ENCODE measurements at regions not wholly inside any gene's neighbourhood (a gene's known extent, or its start where the extent isn't known, plus 50 kb on each side); places are given as distances from the start of the nearest gene placed in this dataset.

DNA sequence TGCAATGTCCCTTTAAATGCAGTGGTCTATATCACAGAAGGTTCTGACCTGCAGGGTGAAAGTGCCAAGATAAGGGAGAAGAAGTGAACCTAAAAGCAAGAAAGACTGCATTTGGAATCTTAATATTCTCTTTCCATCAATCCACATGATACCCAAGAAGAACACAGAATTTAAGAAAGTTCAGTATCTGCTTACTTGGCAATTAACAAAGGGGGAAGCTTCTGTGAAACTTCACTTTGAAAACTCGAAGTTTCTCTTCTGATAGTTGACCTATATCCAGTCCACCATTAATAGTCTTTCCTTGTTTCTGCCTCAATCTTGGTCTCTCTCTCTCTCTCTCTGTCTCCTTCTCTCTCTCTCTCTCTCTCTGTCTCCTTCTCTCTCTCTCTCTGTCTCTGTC, 592.0 kb downstream of the UTRN start:
- Mint-ChIP-seq H3K4me1 (no peaks in the 10 kb centered on the region), H3K36me3 (peaks cover 0 to 5% of the 10 kb centered on the region in 2 donors), H3K27ac (no peak overlapping the region), H3K27me3 (peaks cover 0 to 17% of the 10 kb centered on the region in 2 donors), H3K9me3 (peaks cover 3 to 8% of the 10 kb centered on the region in 2 donors), H3K4me3 (no peak overlapping the region)
- DNase-seq (no peak), ATAC-seq (replicated peaks) (no peak)

DNA sequence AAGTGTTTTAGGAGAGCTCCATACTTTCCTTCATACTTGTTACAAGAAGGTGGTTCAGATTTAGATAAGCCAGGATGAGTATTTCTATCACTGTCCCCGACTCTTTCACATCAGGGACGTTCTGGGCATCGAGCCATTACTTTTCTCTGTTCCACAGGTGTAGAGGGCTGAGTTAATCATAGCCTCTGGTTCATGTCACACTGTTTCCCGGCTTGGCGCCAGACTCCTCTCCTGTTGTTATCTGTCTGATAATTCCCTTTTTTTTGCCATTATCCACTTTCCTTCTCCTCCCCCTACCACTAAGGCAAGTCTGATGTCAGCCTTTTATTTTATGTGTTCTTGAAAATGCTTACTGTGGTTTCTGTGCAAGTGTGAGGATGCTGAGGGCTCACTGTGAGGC, 593.4 kb downstream of the UTRN start:
- ATAC-seq (replicated peaks): no peak
- no peak overlapping the region for H3K4me3 Mint-ChIP-seq

GRCh38 chr6:144879436-144879835, 594.3 kb downstream of the UTRN start:
- Mint-ChIP-seq H3K9me3 (no peaks in the 10 kb centered on the region), H3K27me3 (peaks cover 0 to 13% of the 10 kb centered on the region in 2 donors), H3K27ac (no peak overlapping the region), H3K36me3 (no peaks in the 10 kb centered on the region), H3K4me3 (no peak overlapping the region), H3K4me1 (no peaks in the 10 kb centered on the region)
- ATAC-seq (replicated peaks) (no peak), DNase-seq (no peak)

More for the DNA sequence above, 593.4 kb downstream of the UTRN start:
- Mint-ChIP-seq H3K4me1 (no peaks in the 10 kb centered on the region), H3K9me3 (peaks cover 3 to 6% of the 10 kb centered on the region in 2 donors), H3K36me3 (peaks cover 0 to 2% of the 10 kb centered on the region in 2 donors), H3K27me3 (peaks cover 0 to 17% of the 10 kb centered on the region in 2 donors), H3K27ac (no peak overlapping the region)
- no peak for DNase-seq

DNA sequence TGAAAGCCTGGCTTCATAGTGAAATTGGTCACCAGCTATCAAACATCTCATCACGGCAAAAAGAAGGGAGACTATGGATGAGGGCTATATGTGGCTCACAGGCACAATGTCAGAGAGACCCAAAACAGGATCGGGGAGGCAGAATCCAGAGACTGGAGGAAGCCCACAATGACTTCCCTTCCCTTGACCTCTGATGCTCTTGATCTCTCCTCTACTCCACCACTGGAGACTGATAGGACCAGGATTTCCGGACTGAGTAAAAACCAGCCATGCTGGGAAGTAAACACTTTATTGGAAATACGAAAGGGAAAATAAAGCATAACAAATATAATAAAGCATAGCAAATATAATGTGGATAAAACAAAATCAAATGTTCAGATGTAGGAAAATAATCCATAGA, 597.3 kb downstream of the UTRN start:
- DNase-seq: no peak
- H3K27me3 Mint-ChIP-seq: peaks cover 0 to 18% of the 10 kb centered on the region in 2 donors

DNA sequence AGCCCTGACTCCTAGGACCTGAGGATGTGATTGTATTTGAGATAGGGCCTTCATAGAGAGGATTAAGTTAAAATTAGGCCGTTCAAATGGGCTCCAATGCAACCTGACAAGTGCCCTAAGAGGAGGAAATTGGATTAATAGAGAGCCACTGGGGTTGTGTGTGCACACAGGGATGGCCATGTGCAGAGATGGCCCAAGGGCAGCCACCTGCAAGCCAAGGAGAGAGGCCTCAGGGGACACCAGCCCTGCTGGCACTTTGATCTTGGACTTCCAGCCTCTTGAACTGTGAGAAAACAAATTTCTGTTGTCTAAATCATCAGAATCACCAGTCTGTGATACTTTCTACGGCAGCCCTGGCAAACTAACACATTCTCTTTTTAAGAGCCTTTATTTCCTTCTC, 598.8 kb downstream of the UTRN start:
- Mint-ChIP-seq H3K27ac (no peak overlapping the region), H3K27me3 (peaks cover 0 to 15% of the 10 kb centered on the region in 2 donors), H3K4me3 (no peak overlapping the region), H3K9me3 (no peaks in the 10 kb centered on the region), H3K36me3 (no peaks in the 10 kb centered on the region), H3K4me1 (no peaks in the 10 kb centered on the region)
- no peak for ATAC-seq (replicated peaks)
- no peak for DNase-seq

More for the DNA sequence above, 597.3 kb downstream of the UTRN start:
- ATAC-seq (replicated peaks): no peak
- H3K4me1 Mint-ChIP-seq: no peaks in the 10 kb centered on the region
- no peaks in the 10 kb centered on the region for H3K9me3 Mint-ChIP-seq
- H3K4me3 Mint-ChIP-seq: no peak overlapping the region
- no peaks in the 10 kb centered on the region for H3K36me3 Mint-ChIP-seq
- no peak overlapping the region for H3K27ac Mint-ChIP-seq

DNA sequence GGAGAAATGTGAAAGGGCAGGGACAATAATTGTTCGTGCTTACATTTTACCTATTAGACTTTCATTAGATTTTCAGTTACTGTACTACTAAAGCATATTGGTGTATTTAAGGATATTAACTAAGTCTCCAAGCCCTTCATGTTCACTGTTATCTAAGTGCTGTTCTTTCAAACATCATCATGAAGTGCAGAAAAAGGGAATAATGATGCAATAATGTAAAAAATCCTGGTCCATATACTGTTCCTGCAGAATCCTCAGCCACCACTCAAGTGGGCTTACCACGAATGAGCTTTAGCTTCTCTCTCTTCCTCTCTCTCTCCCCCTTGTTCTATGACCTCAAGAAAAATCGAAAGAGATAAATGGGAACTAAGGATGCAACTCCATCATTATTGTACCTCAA, 600.7 kb downstream of the UTRN start:
- H3K4me3 Mint-ChIP-seq: no peak overlapping the region

GRCh38 chr6:144886682-144887081, 601.5 kb downstream of the UTRN start:
- peaks cover 0 to 5% of the 10 kb centered on the region in 2 donors for H3K27me3 Mint-ChIP-seq
- no peaks in the 10 kb centered on the region for H3K9me3 Mint-ChIP-seq
- H3K4me1 Mint-ChIP-seq: no peaks in the 10 kb centered on the region
- no peak overlapping the region for H3K4me3 Mint-ChIP-seq
- H3K27ac Mint-ChIP-seq: no peak overlapping the region
- ATAC-seq (replicated peaks) (no peak), DNase-seq (no peak)
- no peaks in the 10 kb centered on the region for H3K36me3 Mint-ChIP-seq

More for the DNA sequence above, 600.7 kb downstream of the UTRN start:
- Mint-ChIP-seq H3K27me3 (peaks cover 0 to 5% of the 10 kb centered on the region in 2 donors), H3K4me1 (no peaks in the 10 kb centered on the region), H3K9me3 (no peaks in the 10 kb centered on the region), H3K27ac (no peak overlapping the region), H3K36me3 (no peaks in the 10 kb centered on the region)
- DNase-seq: no peak
- ATAC-seq (replicated peaks): no peak

DNA sequence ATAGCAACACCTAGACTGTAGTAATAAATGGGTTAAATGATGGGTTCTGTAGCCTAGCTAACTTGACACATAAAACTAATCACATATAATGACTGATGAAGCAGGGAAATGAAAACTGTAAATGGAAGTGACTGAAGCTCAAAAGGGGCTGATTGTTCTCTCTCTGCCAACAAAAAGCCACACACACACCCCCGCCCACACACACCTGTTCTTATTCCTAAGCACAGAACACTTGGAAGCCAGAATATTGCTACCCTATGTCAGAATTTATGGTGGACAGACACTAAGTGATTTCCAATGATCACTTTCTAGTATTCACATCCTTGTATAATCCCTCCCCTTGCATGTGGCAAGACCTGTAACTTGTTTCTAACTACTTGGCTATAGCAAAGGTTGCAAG, 603.5 kb downstream of the UTRN start:
- Mint-ChIP-seq H3K4me3 (no peak overlapping the region), H3K4me1 (no peaks in the 10 kb centered on the region), H3K27me3 (peaks cover 0 to 5% of the 10 kb centered on the region in 2 donors), H3K36me3 (no peaks in the 10 kb centered on the region), H3K27ac (no peak overlapping the region), H3K9me3 (no peaks in the 10 kb centered on the region)
- no peak for DNase-seq
- no peak for ATAC-seq (replicated peaks)

GRCh38 chr6:144893680-144894151, 608.6 kb downstream of the UTRN start:
- Mint-ChIP-seq H3K27me3 (no peaks in the 10 kb centered on the region), H3K4me3 (no peak overlapping the region), H3K4me1 (no peaks in the 10 kb centered on the region), H3K27ac (no peak overlapping the region), H3K36me3 (no peaks in the 10 kb centered on the region), H3K9me3 (no peaks in the 10 kb centered on the region)
- DNase-seq (no peak), ATAC-seq (replicated peaks) (no peak)

GRCh38 chr6:144894240-144894639, 609.1 kb downstream of the UTRN start:
- no peak for DNase-seq
- no peaks in the 10 kb centered on the region for H3K4me1 Mint-ChIP-seq
- H3K36me3 Mint-ChIP-seq: no peaks in the 10 kb centered on the region
- no peak for ATAC-seq (replicated peaks)
- no peaks in the 10 kb centered on the region for H3K27me3 Mint-ChIP-seq
- no peaks in the 10 kb centered on the region for H3K9me3 Mint-ChIP-seq
- H3K27ac Mint-ChIP-seq: no peak overlapping the region
- no peak overlapping the region for H3K4me3 Mint-ChIP-seq

DNA sequence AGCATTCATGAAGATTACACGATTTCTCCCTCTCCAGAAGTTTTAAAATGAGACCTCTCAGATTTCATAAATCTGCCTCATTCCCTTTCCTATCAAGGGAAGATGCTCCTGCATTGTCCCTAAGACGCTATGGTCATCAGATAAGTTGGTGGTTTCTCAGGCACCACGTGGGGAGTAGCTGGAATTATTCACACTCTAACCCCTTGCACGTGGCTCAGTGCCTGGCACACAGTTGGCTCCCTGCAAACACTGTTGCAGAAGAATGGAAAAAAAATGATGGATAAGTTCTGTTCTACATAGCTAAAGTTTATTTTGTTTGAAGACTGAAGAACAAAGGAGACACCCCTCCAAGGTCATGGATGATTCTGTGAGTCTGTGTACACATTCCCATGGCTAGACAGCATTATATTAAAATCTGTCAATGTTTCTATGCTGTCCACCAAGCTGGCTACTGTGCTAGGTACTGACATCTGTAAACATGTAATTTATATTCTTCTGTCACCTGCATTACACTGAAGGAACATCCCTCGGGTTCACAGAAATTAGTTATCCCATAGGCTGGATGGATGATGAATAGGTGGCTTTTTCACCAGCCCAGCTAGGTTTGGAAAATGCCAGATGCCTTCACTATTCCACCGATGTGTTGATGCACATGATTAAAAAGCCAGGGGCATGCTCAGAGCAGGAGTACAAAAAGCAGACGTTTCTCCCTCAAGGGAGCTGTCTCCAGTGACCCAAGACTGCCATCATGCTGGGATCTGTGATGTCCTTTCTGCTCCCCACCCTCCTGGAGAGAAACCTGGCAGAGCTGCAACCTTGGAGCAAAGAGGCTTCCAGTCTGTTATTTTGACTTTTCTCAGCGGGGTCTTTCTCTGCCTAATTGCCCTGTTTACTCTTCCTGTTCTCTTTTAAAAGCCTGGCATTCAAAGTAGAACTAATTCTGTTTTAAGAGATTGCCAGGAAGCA, 610.5 kb downstream of the UTRN start:
- no peak for ATAC-seq (replicated peaks)
- Mint-ChIP-seq H3K9me3 (no peaks in the 10 kb centered on the region), H3K36me3 (no peaks in the 10 kb centered on the region), H3K27ac (no peak overlapping the region), H3K4me3 (no peak overlapping the region), H3K4me1 (no peaks in the 10 kb centered on the region), H3K27me3 (no peaks in the 10 kb centered on the region)
- no peak for DNase-seq

GRCh38 chr6:144896289-144896688, 611.2 kb downstream of the UTRN start:
- no peak for DNase-seq
- H3K36me3 Mint-ChIP-seq: no peaks in the 10 kb centered on the region
- H3K4me3 Mint-ChIP-seq: no peak overlapping the region
- H3K27ac Mint-ChIP-seq: no peak overlapping the region
- H3K9me3 Mint-ChIP-seq: peaks cover 0 to under 1% of the 10 kb centered on the region in 2 donors
- no peaks in the 10 kb centered on the region for H3K27me3 Mint-ChIP-seq
- no peaks in the 10 kb centered on the region for H3K4me1 Mint-ChIP-seq
- ATAC-seq (replicated peaks): no peak

DNA sequence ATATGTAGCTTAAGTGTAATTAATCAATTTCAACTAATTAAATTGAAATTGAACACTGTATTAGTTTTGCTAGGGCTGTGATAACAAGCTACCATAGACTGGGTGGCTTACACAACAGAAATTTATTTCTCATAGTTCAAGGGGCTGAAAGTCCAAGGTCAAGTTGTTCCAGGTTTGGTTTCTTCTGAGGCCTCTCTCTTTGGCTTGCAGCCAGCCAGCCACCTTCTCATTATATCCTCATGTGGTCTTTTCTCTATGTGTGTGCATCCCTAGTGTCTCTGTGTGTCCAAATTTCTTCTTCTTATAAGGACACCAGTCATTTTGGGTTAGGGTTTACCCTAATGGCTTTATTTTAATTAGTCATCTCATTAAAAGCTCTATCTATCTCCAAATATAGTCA, 611.7 kb downstream of the UTRN start:
- peaks cover 0 to 3% of the 10 kb centered on the region in 2 donors for H3K36me3 Mint-ChIP-seq
- H3K4me3 Mint-ChIP-seq: no peak overlapping the region
- no peak for ATAC-seq (replicated peaks)

GRCh38 chr6:144897441-144897921, 612.3 kb downstream of the UTRN start:
- ATAC-seq (replicated peaks): no peak
- no peak overlapping the region for H3K27ac Mint-ChIP-seq
- no peak overlapping the region for H3K4me3 Mint-ChIP-seq
- H3K36me3 Mint-ChIP-seq: peaks cover 0 to 3% of the 10 kb centered on the region in 2 donors
- peaks cover under 1 to 4% of the 10 kb centered on the region in 2 donors for H3K9me3 Mint-ChIP-seq
- no peak for DNase-seq
- no peaks in the 10 kb centered on the region for H3K27me3 Mint-ChIP-seq
- H3K4me1 Mint-ChIP-seq: no peaks in the 10 kb centered on the region

More for the DNA sequence above, 611.7 kb downstream of the UTRN start:
- H3K27ac Mint-ChIP-seq: no peak overlapping the region
- H3K9me3 Mint-ChIP-seq: peaks cover 0 to 4% of the 10 kb centered on the region in 2 donors
- H3K27me3 Mint-ChIP-seq: no peaks in the 10 kb centered on the region
- no peaks in the 10 kb centered on the region for H3K4me1 Mint-ChIP-seq
- DNase-seq: no peak
